Mammary epithelial cell (primary cell): ENCODE measurements at regions not wholly inside any gene's neighbourhood (a gene's known extent, or its start where the extent isn't known, plus 50 kb on each side); places are given as distances from the start of the nearest gene placed in this dataset.

ENCODE experiments used
- CTCF ChIP-seq, 2 donors: IDR thresholded peaks in 1 of 2; conservative IDR thresholded peaks in 1 of 2; 2 replicates each; pipeline ENCODE4 v1.5.1; 2011 to 2012; ENCODE audit warnings: inconsistent platforms in 2 of 2, low read length in 2 of 2, mild to moderate bottlenecking in 2 of 2, control low read depth in 1 of 2, low read depth in 1 of 2; ENCODE audit not compliant: insufficient read depth in 1 of 2; ENCODE audit errors: extremely low read depth in 1 of 2
- EZH2 ChIP-seq: IDR thresholded peaks from 2 replicates; pipeline ENCODE4 v1.6.1; 2012; ENCODE audit warnings: low read length, inconsistent platforms, borderline replicate concordance

DNA sequence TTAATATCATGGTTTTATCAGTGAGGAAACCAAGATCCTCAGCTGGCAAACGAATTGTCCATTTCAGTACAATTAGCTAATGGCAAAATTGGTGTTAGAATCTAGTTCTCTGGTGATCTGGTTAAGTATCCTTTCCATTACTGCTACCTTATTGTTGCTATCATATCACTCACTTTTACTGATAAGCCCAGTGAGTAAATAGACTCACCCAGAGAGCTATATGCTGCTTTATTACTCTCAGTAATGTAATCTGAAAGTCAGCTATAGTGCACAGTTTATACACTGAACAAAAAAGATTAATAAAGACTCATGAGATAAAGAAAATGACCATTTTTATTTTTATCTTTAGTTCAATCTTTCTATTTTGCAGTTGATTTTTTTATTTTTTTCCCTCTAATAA, 95.0 kb downstream of the DMAC1 start:
- no peak for TF ChIP-seq EZH2
- TF ChIP-seq CTCF (conservative IDR thresholded peaks at IDR 0.05 in 1 of 2, IDR thresholded peaks at IDR 0.05 in 1 of 2; ENCODE audit: extremely low read depth in 1 of 2, insufficient read depth in 1 of 2, low read depth in 1 of 2, low read length in 2 of 2): no peak
